Lower leg skin (tissue), 4 donors: ENCODE measurements at regions not wholly inside any gene's neighbourhood (a gene's known extent, or its start where the extent isn't known, plus 50 kb on each side); places are given as distances from the start of the nearest gene placed in this dataset.

Experiments
- DNase-seq, 2 donors: peaks; one replicate each; pipeline ENCODE4 v3.0.0-alpha.2; 2019; ENCODE audit warnings: low spot score in 2 of 2
- H3K4me3 ChIP-seq: fragments of 200-600 bp; sonication (generic); 2 replicates; pipeline ENCODE4 v1.5.1; 2017; ENCODE audit warnings: mild to moderate bottlenecking, low read depth; ENCODE audit not compliant: poor library complexity, severe bottlenecking
- CTCF ChIP-seq, 3 donors: fragments of 450-650 bp; IDR thresholded peaks; one replicate each; pipeline ENCODE4 v1.5.1; 2016; ENCODE audit warnings: antibody characterized with exemption in 3 of 3, mild to moderate bottlenecking in 3 of 3, moderate library complexity in 2 of 3
- POLR2A ChIP-seq, 2 donors: fragments of 450-650 bp; IDR thresholded peaks; one replicate each; pipeline ENCODE4 v1.6.1; 2016 to 2017; ENCODE audit warnings: antibody characterized with exemption in 2 of 2, mild to moderate bottlenecking in 1 of 2, moderate library complexity in 1 of 2
- WGBS, 2 donors: methylation state at CpG; one replicate each; pipeline ENCODE4 v1.1.5; 2018; 5-methylcytosine and 5-hydroxymethylcytosine counted together
- intact Hi-C: fragments of 100-400 bp; cut with DNase I; formaldehyde crosslinking; loops from one replicate; pipeline ENCODE4 v1.15.0; 2023; ENCODE audit warnings: low total_unique reads

- intact Hi-C loops: no loop called here
- no peak for DNase-seq
- no peak overlapping the region for H3K4me3 ChIP-seq
- 34 to 58% methylated on average over 7 to 8 of the region's 12 CpGs for WGBS, 2 donors
- no peak for TF ChIP-seq CTCF (IDR thresholded peaks at IDR 0.05)
- TF ChIP-seq POLR2A (IDR thresholded peaks at IDR 0.05): no peak
Measured at GRCh38 chr1:10900251-10900651, 103.8 kb upstream of the CASZ1 start.

GRCh38 chr1:10900691-10901090 is 104.2 kb upstream of the CASZ1 start:
- WGBS, 2 donors: 53 to 59% methylated on average over 6 of the region's 6 CpGs
- no peak overlapping the region for H3K4me3 ChIP-seq
- peak in 1 of 2 donors; percentile 40 for DNase-seq
- intact Hi-C loops: no loop called here
- TF ChIP-seq CTCF (IDR thresholded peaks at IDR 0.05) (no peak), POLR2A (IDR thresholded peaks at IDR 0.05) (no peak)

- TF ChIP-seq CTCF (IDR thresholded peaks at IDR 0.05) (no peak), POLR2A (IDR thresholded peaks at IDR 0.05) (no peak)
- no peak overlapping the region for H3K4me3 ChIP-seq
- 43 to 46% methylated on average over 26 to 28 of the region's 29 CpGs for WGBS, 2 donors
- intact Hi-C loops: no loop called here
- peak in 1 of 2 donors; percentile 42 for DNase-seq
Measured at GRCh38 chr1:10901091-10901890, 104.8 kb upstream of the CASZ1 start.

- no peak overlapping the region for H3K4me3 ChIP-seq
- no peak for DNase-seq
- TF ChIP-seq POLR2A (IDR thresholded peaks at IDR 0.05) (no peak), CTCF (IDR thresholded peaks at IDR 0.05) (no peak)
- intact Hi-C loops: no loop called here
- WGBS, 2 donors: 75% methylated on average over 17 of the region's 18 CpGs
Measured at GRCh38 chr1:10901891-10902805, 105.7 kb upstream of the CASZ1 start.

- no peak for DNase-seq
- 80 to 93% methylated on average over 3 of the region's 3 CpGs for WGBS, 2 donors
- no peak overlapping the region for H3K4me3 ChIP-seq
- intact Hi-C loops: no loop called here
- TF ChIP-seq CTCF (IDR thresholded peaks at IDR 0.05) (no peak), POLR2A (IDR thresholded peaks at IDR 0.05) (no peak)
Measured at GRCh38 chr1:10903421-10903820, 107.0 kb upstream of the CASZ1 start.
